PC-9 (cell line): ENCODE measurements at regions not wholly inside any gene's neighbourhood (a gene's known extent, or its start where the extent isn't known, plus 50 kb on each side); places are given as distances from the start of the nearest gene placed in this dataset.

Experiments used
- BruUV-seq: library from RNA; stranded (reverse); fragments of 400-500 nt; replicated peaks from 2 replicates; lab custom pipeline; 2021; lab: Mats Ljungman, UMichigan
- CTCF ChIA-PET: fragments of 300-600 bp; sonication (Branson Sonifier 250); formaldehyde crosslinking; loops from one replicate; lab custom pipeline; 2022; ENCODE audit warnings: antibody characterized with exemption; lab: Charles Lee
- POLR2A ChIA-PET: fragments of 300-600 bp; sonication (Branson Sonifier 250); formaldehyde crosslinking; loops from one replicate; lab custom pipeline; 2022; ENCODE audit warnings: antibody characterized with exemption; ENCODE audit not compliant: unreplicated experiment; lab: Charles Lee
- DNase-seq, 2 experiments: peaks; one replicate each; pipeline versions ENCODE4 v3.0.0 to v3.0.0-alpha.2; 2015 to 2022; ENCODE audit warnings: mixed read lengths in 1 of 2
- H2AFZ ChIP-seq: fragments of 200-600 bp; sonication (generic); 2 replicates; pipeline ENCODE4 v1.8.1; 2017; ENCODE audit warnings: antibody characterized with exemption
- H3F3A ChIP-seq: fragments of 200-600 bp; sonication (generic); 2 replicates; pipeline ENCODE4 v1.8.1; 2017; ENCODE audit warnings: antibody characterized with exemption, mild to moderate bottlenecking, low read depth; ENCODE audit not compliant: insufficient read depth
- H3K27ac ChIP-seq: fragments of 200-600 bp; sonication (generic); 2 replicates; pipeline ENCODE4 v1.6.1; 2016; ENCODE audit warnings: mixed run types
- H3K27me3 ChIP-seq: fragments of 200-600 bp; sonication (generic); 2 replicates; pipeline ENCODE4 v1.6.1; 2016; ENCODE audit warnings: low read depth, mixed run types; ENCODE audit not compliant: insufficient read depth
- H3K36me3 ChIP-seq: fragments of 200-600 bp; sonication (generic); 2 replicates; pipeline ENCODE4 v1.6.1; 2016; ENCODE audit warnings: low read depth, mixed run types
- H3K4me1 ChIP-seq: fragments of 200-600 bp; sonication (generic); replicated peaks from 2 replicates; pipeline ENCODE4 v1.6.1; 2016; ENCODE audit warnings: mixed run types; ENCODE audit not compliant: insufficient read depth
- H3K4me2 ChIP-seq: fragments of 200-600 bp; sonication (generic); 2 replicates; pipeline ENCODE4 v1.6.1; 2017; ENCODE audit warnings: mixed run types
- H3K4me3 ChIP-seq: fragments of 200-600 bp; sonication (generic); 2 replicates; pipeline ENCODE4 v1.6.1; 2016; ENCODE audit warnings: mixed run types
- H3K79me2 ChIP-seq: fragments of 200-600 bp; sonication (generic); 2 replicates; pipeline ENCODE4 v1.6.1; 2017; ENCODE audit warnings: low read depth, mixed run types
- H3K9me2 ChIP-seq: fragments of 200-600 bp; sonication (generic); 2 replicates; pipeline ENCODE4 v1.8.1; 2017; ENCODE audit warnings: mild to moderate bottlenecking; ENCODE audit not compliant: insufficient read depth
- H3K9me3 ChIP-seq: fragments of 200-600 bp; sonication (generic); 2 replicates; pipeline ENCODE4 v1.8.1; 2016; ENCODE audit warnings: low read depth; ENCODE audit not compliant: insufficient read depth
- H4K20me1 ChIP-seq: fragments of 200-600 bp; sonication (generic); 2 replicates; pipeline ENCODE4 v1.8.1; 2017; ENCODE audit not compliant: insufficient read depth
- CTCF ChIP-seq: fragments of 200-600 bp; sonication (generic); conservative IDR thresholded peaks from 2 replicates; pipeline ENCODE4 v1.6.1; 2017; ENCODE audit warnings: mixed run types, antibody characterized with exemption, mild to moderate bottlenecking, moderate library complexity
- EZH2 ChIP-seq: fragments of 200-600 bp; sonication (generic); IDR thresholded peaks from 2 replicates; pipeline ENCODE4 v1.8.0; 2017; ENCODE audit warnings: antibody characterized with exemption, low read depth
- intact Hi-C: fragments of 100-400 bp; cut with micrococcal nuclease; formaldehyde crosslinking; loops from one replicate; pipeline ENCODE4 v1.10.0; 2022; ENCODE audit not compliant: unreplicated experiment

GRCh38 chr7:22027475-22027874, 81.8 kb upstream of the CDCA7L start:
- Histone ChIP-seq H3K27me3 (peaks cover 91% of the 10 kb centered on the region), H2AFZ (no peak overlapping the region), H3K4me2 (no peak overlapping the region), H4K20me1 (no peaks in the 10 kb centered on the region), H3F3A (no peaks in the 10 kb centered on the region), H3K4me3 (no peak overlapping the region), H3K4me1 (no peaks in the 10 kb centered on the region), H3K9me3 (peaks cover 5% of the 10 kb centered on the region; the same call in 1 of the 2 replicates), H3K27ac (no peak overlapping the region), H3K36me3 (no peaks in the 10 kb centered on the region), H3K9me2 (no peaks in the 10 kb centered on the region), H3K79me2 (no peaks in the 10 kb centered on the region)
- no peak for TF ChIP-seq CTCF
- no peak for TF ChIP-seq EZH2
- intact Hi-C loops = no loop called here
- BruUV-seq = no TSS peak
- ChIA-PET POLR2A (no interaction called here), CTCF (no interaction called here)
- DNase-seq = no peak

- Histone ChIP-seq H3K9me3 (peaks cover 5% of the 10 kb centered on the region; the same call in 1 of the 2 replicates), H3K4me3 (no peak overlapping the region), H3K27me3 (peaks cover 93% of the 10 kb centered on the region), H3K27ac (no peak overlapping the region), H4K20me1 (no peaks in the 10 kb centered on the region), H3K79me2 (no peaks in the 10 kb centered on the region), H3F3A (no peaks in the 10 kb centered on the region), H2AFZ (no peak overlapping the region), H3K4me2 (no peak overlapping the region), H3K36me3 (no peaks in the 10 kb centered on the region), H3K4me1 (no peaks in the 10 kb centered on the region), H3K9me2 (no peaks in the 10 kb centered on the region)
- BruUV-seq = no TSS peak
- intact Hi-C loops = no loop called here
- ChIA-PET POLR2A (no interaction called here), CTCF (no interaction called here)
- no peak for DNase-seq
- TF ChIP-seq CTCF (no peak), EZH2 (no peak)
Measured at GRCh38 chr7:22025983-22026382, 80.3 kb upstream of the CDCA7L start.

- POLR2A ChIA-PET = no interaction called here
- Histone ChIP-seq H3K9me2 (no peaks in the 10 kb centered on the region), H4K20me1 (no peaks in the 10 kb centered on the region), H3K79me2 (no peaks in the 10 kb centered on the region), H3K27ac (no peak overlapping the region), H3K4me1 (no peaks in the 10 kb centered on the region), H3K9me3 (peaks cover 5% of the 10 kb centered on the region; the same call in 1 of the 2 replicates), H3K4me3 (no peak overlapping the region), H3K36me3 (no peaks in the 10 kb centered on the region), H2AFZ (no peak overlapping the region), H3K27me3 (peaks cover 95% of the 10 kb centered on the region), H3K4me2 (no peak overlapping the region), H3F3A (no peaks in the 10 kb centered on the region)
- CTCF ChIA-PET = no interaction called here
- intact Hi-C loops = no loop called here
- TF ChIP-seq CTCF (no peak), EZH2 (no peak)
- no TSS peak for BruUV-seq
- no peak for DNase-seq
Measured at GRCh38 chr7:22025075-22025474, 79.4 kb upstream of the CDCA7L start.
